ENCODE measurements at regions not wholly inside any gene's neighbourhood (a gene's known extent, or its start where the extent isn't known, plus 50 kb on each side); places are given as distances from the start of the nearest gene placed in this dataset.

DNA sequence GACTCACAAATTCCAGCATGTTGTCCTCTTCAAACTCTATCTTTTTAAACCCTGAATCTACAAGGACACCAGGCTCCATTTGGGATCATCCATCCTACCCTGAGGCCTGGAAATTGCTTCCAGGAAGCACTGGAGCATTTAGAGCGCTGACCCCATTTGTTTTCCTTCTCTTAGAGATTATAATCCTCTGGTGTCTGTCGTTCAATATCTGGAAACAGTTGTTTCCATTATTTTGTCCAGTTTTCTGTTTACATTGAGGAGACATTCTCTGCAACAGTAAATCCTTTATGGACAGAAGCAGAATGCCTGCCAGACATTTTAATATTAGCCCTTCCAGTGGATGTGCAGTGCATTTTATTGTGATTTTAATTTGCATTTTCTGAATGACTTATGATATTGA is 119.4 kb upstream of the MEOX2 start:
- TF ChIP-seq, protein P1, sequence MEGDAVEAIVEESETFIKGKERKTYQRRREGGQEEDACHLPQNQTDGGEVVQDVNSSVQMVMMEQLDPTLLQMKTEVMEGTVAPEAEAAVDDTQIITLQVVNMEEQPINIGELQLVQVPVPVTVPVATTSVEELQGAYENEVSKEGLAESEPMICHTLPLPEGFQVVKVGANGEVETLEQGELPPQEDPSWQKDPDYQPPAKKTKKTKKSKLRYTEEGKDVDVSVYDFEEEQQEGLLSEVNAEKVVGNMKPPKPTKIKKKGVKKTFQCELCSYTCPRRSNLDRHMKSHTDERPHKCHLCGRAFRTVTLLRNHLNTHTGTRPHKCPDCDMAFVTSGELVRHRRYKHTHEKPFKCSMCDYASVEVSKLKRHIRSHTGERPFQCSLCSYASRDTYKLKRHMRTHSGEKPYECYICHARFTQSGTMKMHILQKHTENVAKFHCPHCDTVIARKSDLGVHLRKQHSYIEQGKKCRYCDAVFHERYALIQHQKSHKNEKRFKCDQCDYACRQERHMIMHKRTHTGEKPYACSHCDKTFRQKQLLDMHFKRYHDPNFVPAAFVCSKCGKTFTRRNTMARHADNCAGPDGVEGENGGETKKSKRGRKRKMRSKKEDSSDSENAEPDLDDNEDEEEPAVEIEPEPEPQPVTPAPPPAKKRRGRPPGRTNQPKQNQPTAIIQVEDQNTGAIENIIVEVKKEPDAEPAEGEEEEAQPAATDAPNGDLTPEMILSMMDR (IDR thresholded peaks at IDR 0.05; ENCODE audit: borderline replicate concordance, insufficient read depth, low read depth, low read length): no peak
- no peak overlapping the region for H3K4me3 ChIP-seq (ENCODE audit: low read depth, low read length)

DNA sequence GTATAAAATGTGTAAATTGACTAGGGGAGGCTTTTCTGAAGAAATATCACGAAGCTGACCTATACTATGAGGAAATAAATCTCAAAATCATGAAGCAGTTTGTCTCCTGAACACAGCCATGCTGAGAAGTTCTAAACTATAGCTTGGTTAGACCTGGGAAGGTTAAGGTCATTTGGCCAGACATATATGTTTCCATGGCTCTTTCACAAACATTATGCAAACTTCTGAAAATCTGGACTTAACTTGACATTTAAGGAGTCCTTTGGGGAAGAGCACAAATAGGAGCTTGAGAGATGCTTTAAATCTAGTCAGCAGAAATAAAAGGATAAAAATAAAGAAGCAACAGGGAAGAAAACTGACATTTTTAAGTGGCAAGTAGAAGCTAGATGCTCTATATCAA is 115.9 kb upstream of the MEOX2 start:
- no peak overlapping the region for H3K4me3 ChIP-seq (ENCODE audit: low read depth, low read length)
- TF ChIP-seq, protein P1 (IDR thresholded peaks at IDR 0.05; ENCODE audit: borderline replicate concordance, insufficient read depth, low read depth, low read length): no peak

DNA sequence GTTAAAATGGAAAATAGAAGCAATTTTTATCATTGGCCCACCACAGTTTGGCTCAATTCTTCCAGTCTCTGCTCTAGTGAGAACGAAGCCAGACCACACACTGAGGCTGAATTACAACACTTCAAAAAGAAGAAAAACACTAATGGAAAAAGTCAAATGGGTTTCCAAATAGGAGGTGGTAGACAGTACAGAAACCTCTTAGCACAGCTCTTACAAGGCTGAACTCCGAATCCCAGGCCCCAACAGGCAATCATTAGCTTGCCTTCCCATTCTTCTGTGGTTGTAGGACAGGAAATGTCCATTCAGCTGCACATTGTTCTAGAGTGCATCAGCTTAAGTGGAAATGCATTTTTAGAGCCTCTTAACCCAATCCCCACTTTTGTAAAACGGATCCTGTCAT is 115.1 kb upstream of the MEOX2 start:
- TF ChIP-seq, protein P1 (IDR thresholded peaks at IDR 0.05; ENCODE audit: borderline replicate concordance, insufficient read depth, low read depth, low read length): no peak
- no peak overlapping the region for H3K4me3 ChIP-seq (ENCODE audit: low read depth, low read length)

DNA sequence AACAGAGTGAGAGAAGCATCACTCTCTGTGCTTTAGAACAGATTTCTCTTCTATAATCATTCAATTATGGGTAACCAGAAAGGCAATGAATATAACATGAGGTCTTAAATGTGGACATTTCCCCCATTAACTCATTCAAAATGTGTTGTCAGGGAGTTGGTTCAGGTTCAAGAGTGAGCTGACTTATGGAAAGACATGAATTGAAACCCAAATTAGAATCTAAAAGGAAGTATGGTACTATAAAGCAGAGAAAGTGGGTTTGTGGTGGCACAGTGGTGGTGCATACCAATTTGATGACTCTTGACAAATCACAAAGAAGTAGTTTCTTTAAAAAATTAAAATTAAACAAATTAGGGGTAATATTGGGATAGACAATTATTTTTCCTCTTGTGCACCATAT is 114.6 kb upstream of the MEOX2 start:
- no peak overlapping the region for H3K4me3 ChIP-seq (ENCODE audit: low read depth, low read length)
- TF ChIP-seq, protein P1 (IDR thresholded peaks at IDR 0.05; ENCODE audit: borderline replicate concordance, insufficient read depth, low read depth, low read length): no peak

DNA sequence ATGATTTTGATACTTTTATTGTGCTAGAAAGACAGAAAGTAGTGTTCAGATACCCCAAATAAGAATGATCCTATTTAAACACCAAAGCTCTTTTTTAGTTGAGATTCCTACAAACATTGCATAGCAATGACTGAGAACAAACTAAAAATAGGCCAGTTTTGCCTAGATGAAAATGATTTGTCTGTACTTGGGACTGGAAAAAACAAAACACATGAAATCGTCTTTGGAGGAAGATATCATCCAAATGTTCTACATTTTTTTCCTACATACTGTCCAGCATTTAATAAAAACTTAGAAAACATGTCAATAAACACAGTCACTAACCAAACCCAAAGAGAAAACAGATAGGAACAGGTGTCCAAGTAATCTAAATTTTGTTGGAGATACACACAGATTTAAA is 111.6 kb upstream of the MEOX2 start:
- no peak overlapping the region for H3K4me3 ChIP-seq (ENCODE audit: low read depth, low read length)
- TF ChIP-seq, protein P1 (IDR thresholded peaks at IDR 0.05; ENCODE audit: borderline replicate concordance, insufficient read depth, low read depth, low read length): no peak

DNA sequence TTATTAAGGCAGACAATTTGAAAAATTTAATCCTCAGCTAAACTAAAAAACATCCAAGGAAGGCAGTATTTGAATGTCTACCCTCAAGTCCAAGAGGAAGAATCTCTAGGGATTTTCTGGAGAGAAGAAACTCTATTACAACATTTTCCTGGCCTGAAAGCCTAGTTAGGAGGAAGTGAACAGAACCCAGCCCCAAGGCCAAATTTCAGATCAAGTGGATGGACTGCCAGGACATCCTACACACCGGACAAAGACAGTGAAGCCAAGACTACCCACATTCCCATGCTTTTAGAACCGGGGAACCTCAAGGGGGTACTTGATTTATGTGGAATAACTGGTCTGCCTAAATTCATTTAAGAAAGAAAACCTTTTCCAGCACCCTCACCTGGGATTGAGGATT is 108.9 kb upstream of the MEOX2 start:
- H3K4me3 ChIP-seq (ENCODE audit: low read depth, low read length): no peak overlapping the region
- TF ChIP-seq, protein P1 (IDR thresholded peaks at IDR 0.05; ENCODE audit: borderline replicate concordance, insufficient read depth, low read depth, low read length): no peak

DNA sequence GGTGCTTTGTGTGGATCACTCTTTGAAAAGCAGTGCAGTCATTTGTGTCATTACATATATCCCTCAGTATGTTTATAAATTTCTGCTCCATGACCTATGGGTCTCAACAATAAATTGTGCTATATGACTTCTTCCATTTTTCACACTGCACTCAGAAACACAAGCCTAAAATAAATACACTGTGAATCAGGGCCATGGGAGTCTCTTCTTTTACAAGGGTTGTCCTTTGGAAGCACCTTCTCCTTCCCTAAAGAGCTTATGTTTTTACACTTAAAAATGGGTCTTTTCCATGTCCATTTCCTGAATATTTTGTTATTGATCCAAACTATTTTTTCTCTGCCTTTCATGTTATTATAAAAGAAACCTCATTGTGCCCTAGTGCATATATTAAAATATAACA is 108.3 kb upstream of the MEOX2 start:
- H3K4me3 ChIP-seq (ENCODE audit: low read depth, low read length): no peak overlapping the region
- TF ChIP-seq, protein P1 (IDR thresholded peaks at IDR 0.05; ENCODE audit: borderline replicate concordance, insufficient read depth, low read depth, low read length): no peak

Measured in GM12875 (cell line).